HG03571 (cell line): ENCODE measurements at regions not wholly inside any gene's neighbourhood (a gene's known extent, or its start where the extent isn't known, plus 50 kb on each side); places are given as distances from the start of the nearest gene placed in this dataset.

Experiments
- ATAC-seq: cut with Tn5 transposase; IDR thresholded peaks from one replicate; pipeline ENCODE4 v1.9.1; 2021; ENCODE audit not compliant: unreplicated experiment

GRCh38 chr13:48761256-48761655, 107.5 kb downstream of the CYSLTR2 start:
- no peak for ATAC-seq

GRCh38 chr13:48769107-48769704, 115.5 kb downstream of the CYSLTR2 start:
- ATAC-seq, result peak; percentile 89

- no peak for ATAC-seq
Measured at GRCh38 chr13:48770372-48770771, 116.6 kb downstream of the CYSLTR2 start.

GRCh38 chr13:48772908-48773307, 119.2 kb downstream of the CYSLTR2 start:
- no peak for ATAC-seq

- ATAC-seq, result no peak
Measured at GRCh38 chr13:48773531-48774275, 120.0 kb downstream of the CYSLTR2 start.

- ATAC-seq, result no peak
Measured at GRCh38 chr13:48775285-48775684, 121.6 kb downstream of the CYSLTR2 start.

GRCh38 chr13:48775804-48776203, 122.1 kb downstream of the CYSLTR2 start:
- ATAC-seq, result no peak

GRCh38 chr13:48776401-48776800, 122.7 kb downstream of the CYSLTR2 start:
- no peak for ATAC-seq

- no peak for ATAC-seq
Measured at GRCh38 chr13:48778610-48779009, 124.9 kb downstream of the CYSLTR2 start.

GRCh38 chr13:48780713-48781341, 127.1 kb downstream of the CYSLTR2 start:
- ATAC-seq, result no peak

GRCh38 chr13:48782429-48782840, 128.7 kb downstream of the CYSLTR2 start:
- no peak for ATAC-seq

- ATAC-seq, result no peak
Measured at GRCh38 chr13:48783181-48783630, 129.5 kb downstream of the CYSLTR2 start.

GRCh38 chr13:48783695-48784230, 130.0 kb downstream of the CYSLTR2 start:
- ATAC-seq, result no peak

GRCh38 chr13:48784916-48785548, 131.3 kb downstream of the CYSLTR2 start:
- no peak for ATAC-seq

- no peak for ATAC-seq
Measured at GRCh38 chr13:48790199-48790598, 136.5 kb downstream of the CYSLTR2 start.

- ATAC-seq, result no peak
Measured at GRCh38 chr13:48790966-48791365, 137.2 kb downstream of the CYSLTR2 start.

GRCh38 chr13:48797127-48797526, 143.4 kb downstream of the CYSLTR2 start:
- no peak for ATAC-seq

GRCh38 chr13:48797761-48798160, 144.0 kb downstream of the CYSLTR2 start:
- ATAC-seq, result no peak

- no peak for ATAC-seq
Measured at GRCh38 chr13:48798180-48798579, 144.5 kb downstream of the CYSLTR2 start.

GRCh38 chr13:48801255-48801654, 147.5 kb downstream of the CYSLTR2 start:
- ATAC-seq, result no peak

GRCh38 chr13:48804821-48805601, 151.3 kb downstream of the CYSLTR2 start:
- ATAC-seq, result no peak
